ENCODE measurements at regions not wholly inside any gene's neighbourhood (a gene's known extent, or its start where the extent isn't known, plus 50 kb on each side); places are given as distances from the start of the nearest gene placed in this dataset.

- WGBS (ENCODE audit: insufficient coverage, low coverage, missing lambda C conversion rate), result 4% methylated on average over 3 of the region's 3 CpGs
- Histone ChIP-seq H3K4me1 (replicated peaks in 1 of 2; ENCODE audit: control insufficient read depth in 2 of 2, insufficient read depth in 2 of 2, low read length in 2 of 2) (no peaks in the 10 kb centered on the region), H3K9me3 (replicated peaks; ENCODE audit: control insufficient read depth, insufficient read depth, low read depth, low read length) (no peaks in the 10 kb centered on the region), H2AFZ (ENCODE audit: low read depth, low read length) (no peak overlapping the region), H3K27ac (ENCODE audit: extremely low read depth, low read depth, low read length) (no peak overlapping the region), H4K20me1 (replicated peaks; ENCODE audit: control insufficient read depth, insufficient read depth, low read length) (no peaks in the 10 kb centered on the region), H3K4me3 (no peak overlapping the region), H3K36me3 (ENCODE audit: control insufficient read depth, insufficient read depth, low read length) (no peaks in the 10 kb centered on the region), H3K4me2 (ENCODE audit: insufficient read depth, low read length) (no peak overlapping the region), H3K79me2 (ENCODE audit: control insufficient read depth, insufficient read depth, low read length) (no peaks in the 10 kb centered on the region), H3K9ac (ENCODE audit: insufficient read depth in 1 of 2, low read depth in 2 of 2, low read length in 2 of 2) (no peak overlapping the region), H3K9me1 (ENCODE audit: control insufficient read depth, insufficient read depth, low read length) (no peaks in the 10 kb centered on the region), H3K27me3 (ENCODE audit: control insufficient read depth in 2 of 2, insufficient read depth in 2 of 2, low read length in 2 of 2) (no peaks in the 10 kb centered on the region)
- POLR2A ChIA-PET, result no interaction called here
- FAIRE-seq, result no peak
- no peak for ATAC-seq
- BruUV-seq (replicated peaks), result no TSS peak
- intact Hi-C loops (cut with micrococcal nuclease), result no loop called here
- CTCF ChIA-PET (ENCODE audit: low intra/inter-chr PET ratio), result no interaction called here
- in situ Hi-C loops (cut with MboI), result no loop called here
- DNase-seq (ENCODE audit: extremely low read depth in 1 of 4, low spot score in 3 of 4), result no peak
- no peak for TF ChIP-seq MYC (IDR thresholded peaks at IDR 0.05; ENCODE audit: low read depth, low read length)
- TF ChIP-seq MYC (CRISPR knock-in tag; IDR thresholded peaks at IDR 0.05; ENCODE audit: borderline replicate concordance, low read depth), result no peak
- no peak for TF ChIP-seq CBX3 (IDR thresholded peaks at IDR 0.05; ENCODE audit: borderline replicate concordance in 1 of 2, low read length in 2 of 2)
- no peak for TF ChIP-seq STAT5B (CRISPR knock-in tag; IDR thresholded peaks at IDR 0.05)
- no peak for TF ChIP-seq ETS2 (tag; IDR thresholded peaks at IDR 0.05; ENCODE audit: borderline replicate concordance, poor library complexity, severe bottlenecking)
- no peak for TF ChIP-seq BMI1 (IDR thresholded peaks at IDR 0.05; ENCODE audit: low read length)
- no peak for TF ChIP-seq ZBTB9 (CRISPR knock-in tag; IDR thresholded peaks at IDR 0.05)
- TF ChIP-seq E2F1 (CRISPR knock-in tag; IDR thresholded peaks at IDR 0.05), result no peak
- no peak for TF ChIP-seq TBL1XR1 (IDR thresholded peaks at IDR 0.05; ENCODE audit: low read length in 2 of 2)
- TF ChIP-seq ILF3 (IDR thresholded peaks at IDR 0.05; ENCODE audit: borderline replicate concordance), result no peak
- no peak for TF ChIP-seq TGIF2 (CRISPR knock-in tag; IDR thresholded peaks at IDR 0.05)
- no peak for TF ChIP-seq ZNF253 (CRISPR knock-in tag; conservative IDR thresholded peaks at IDR 0.05)
- TF ChIP-seq TAL1 (IDR thresholded peaks at IDR 0.05), result no peak
- TF ChIP-seq ZNF3 (CRISPR knock-in tag; IDR thresholded peaks at IDR 0.05), result no peak
- TF ChIP-seq RAD51 (IDR thresholded peaks at IDR 0.05; ENCODE audit: borderline replicate concordance, low read depth), result no peak
Measured at GRCh38 chr6:67045076-67045475, 1338.0 kb upstream of the EYS start.

All from K562 (cell line).